GM12864 (cell line): ENCODE measurements at regions not wholly inside any gene's neighbourhood (a gene's known extent, or its start where the extent isn't known, plus 50 kb on each side); places are given as distances from the start of the nearest gene placed in this dataset.

Source experiments
- DNase-seq: peaks from one replicate; pipeline ENCODE4 v3.0.0-alpha.2; 2011; ENCODE audit warnings: low read depth
- H3K4me3 ChIP-seq: 2 replicates; pipeline ENCODE4 v1.5.1; 2011; ENCODE audit warnings: mild to moderate bottlenecking, low read depth, low read length, control low read depth
- TF ChIP-seq, protein P1 (sequence below): IDR thresholded peaks from 2 replicates; pipeline ENCODE4 v1.5.1; 2011; ENCODE audit warnings: low read depth, mild to moderate bottlenecking, moderate library complexity, low read length, control low read depth, inconsistent platforms; ENCODE audit errors: missing control alignments

DNA sequence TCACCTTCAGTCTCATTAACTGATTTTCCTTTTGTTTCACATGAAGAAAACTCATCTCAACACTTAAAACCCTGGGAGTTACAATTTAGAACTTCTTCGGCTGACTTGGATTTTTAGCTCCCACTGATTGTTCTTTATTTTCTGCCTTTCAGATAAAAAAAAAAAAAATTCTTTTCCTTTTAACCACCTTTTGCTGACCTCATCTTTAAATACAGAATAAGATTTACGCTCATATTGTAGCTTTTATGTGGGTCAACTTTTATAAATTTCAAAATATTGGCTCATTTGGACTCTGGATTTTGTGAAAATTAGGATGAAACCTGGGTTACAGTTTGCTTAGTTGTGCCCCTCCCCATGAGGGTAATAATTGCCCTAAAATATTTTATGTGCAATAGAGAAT lies 659.3 kb downstream of the ZNF674 start:
- TF ChIP-seq, protein P1, sequence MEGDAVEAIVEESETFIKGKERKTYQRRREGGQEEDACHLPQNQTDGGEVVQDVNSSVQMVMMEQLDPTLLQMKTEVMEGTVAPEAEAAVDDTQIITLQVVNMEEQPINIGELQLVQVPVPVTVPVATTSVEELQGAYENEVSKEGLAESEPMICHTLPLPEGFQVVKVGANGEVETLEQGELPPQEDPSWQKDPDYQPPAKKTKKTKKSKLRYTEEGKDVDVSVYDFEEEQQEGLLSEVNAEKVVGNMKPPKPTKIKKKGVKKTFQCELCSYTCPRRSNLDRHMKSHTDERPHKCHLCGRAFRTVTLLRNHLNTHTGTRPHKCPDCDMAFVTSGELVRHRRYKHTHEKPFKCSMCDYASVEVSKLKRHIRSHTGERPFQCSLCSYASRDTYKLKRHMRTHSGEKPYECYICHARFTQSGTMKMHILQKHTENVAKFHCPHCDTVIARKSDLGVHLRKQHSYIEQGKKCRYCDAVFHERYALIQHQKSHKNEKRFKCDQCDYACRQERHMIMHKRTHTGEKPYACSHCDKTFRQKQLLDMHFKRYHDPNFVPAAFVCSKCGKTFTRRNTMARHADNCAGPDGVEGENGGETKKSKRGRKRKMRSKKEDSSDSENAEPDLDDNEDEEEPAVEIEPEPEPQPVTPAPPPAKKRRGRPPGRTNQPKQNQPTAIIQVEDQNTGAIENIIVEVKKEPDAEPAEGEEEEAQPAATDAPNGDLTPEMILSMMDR, result no peak
- no peak overlapping the region for H3K4me3 ChIP-seq
- DNase-seq, result no peak

DNA sequence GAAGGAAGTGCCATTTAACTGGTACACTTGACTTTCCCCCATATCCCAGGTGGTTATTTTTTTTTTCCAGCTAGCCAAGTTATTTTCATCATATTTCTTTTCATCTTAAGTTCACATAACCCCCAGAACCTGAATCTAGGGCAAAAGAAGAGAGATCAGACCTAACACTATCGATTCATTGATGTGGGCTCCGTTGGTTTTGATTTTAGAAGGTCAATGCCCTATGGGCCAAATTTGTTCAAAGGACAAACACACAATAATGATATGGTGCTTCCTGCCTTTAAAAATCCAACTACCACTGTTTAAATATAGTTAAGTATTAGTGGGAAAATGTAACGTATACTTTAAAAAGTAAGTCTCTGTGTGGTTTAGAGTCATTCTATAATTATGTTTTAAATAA lies 665.7 kb downstream of the ZNF674 start:
- H3K4me3 ChIP-seq, result no peak overlapping the region
- no peak for DNase-seq
- TF ChIP-seq, protein P1, result no peak

DNA sequence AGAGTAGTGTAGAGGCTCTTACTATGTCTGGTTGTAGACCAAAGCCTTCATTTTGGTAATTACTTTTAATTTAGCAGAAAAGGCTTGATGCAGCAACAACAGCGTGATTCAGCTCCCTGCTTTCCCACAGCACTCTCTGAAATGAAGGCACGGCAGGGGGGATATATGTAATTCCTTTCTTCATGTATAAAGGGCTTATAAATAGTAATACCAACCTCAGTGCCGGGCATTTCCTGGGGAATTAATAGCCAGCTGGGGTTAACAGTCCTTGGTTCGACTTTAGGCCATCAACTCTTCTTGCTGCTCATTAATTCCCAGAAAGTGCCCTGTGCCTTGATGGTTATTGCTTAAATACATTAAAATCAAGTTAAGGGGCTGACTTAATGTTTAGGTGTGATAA lies 669.0 kb downstream of the ZNF674 start:
- H3K4me3 ChIP-seq, result no peak overlapping the region
- DNase-seq, result no peak
- TF ChIP-seq, protein P1, result no peak

DNA sequence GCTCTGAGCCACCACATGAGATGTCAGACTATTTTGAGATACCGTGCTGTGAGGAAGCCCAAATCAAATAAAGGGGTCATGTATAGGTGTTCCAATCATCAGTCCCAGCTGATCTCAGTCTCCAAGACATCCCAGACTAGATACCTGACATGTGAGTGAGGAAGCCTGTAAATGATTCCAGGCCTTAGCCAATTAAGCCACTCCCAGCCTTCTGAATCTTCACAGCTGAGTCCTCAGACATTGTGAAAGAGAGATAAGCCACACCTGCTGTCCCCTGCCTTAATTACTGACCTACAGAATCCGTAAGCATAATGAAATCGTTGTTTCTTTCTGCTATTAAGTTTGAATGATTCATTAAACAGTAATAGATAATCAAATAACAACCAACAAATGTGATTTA lies 671.4 kb downstream of the ZNF674 start:
- no peak overlapping the region for H3K4me3 ChIP-seq
- DNase-seq, result no peak
- TF ChIP-seq, protein P1, result no peak

DNA sequence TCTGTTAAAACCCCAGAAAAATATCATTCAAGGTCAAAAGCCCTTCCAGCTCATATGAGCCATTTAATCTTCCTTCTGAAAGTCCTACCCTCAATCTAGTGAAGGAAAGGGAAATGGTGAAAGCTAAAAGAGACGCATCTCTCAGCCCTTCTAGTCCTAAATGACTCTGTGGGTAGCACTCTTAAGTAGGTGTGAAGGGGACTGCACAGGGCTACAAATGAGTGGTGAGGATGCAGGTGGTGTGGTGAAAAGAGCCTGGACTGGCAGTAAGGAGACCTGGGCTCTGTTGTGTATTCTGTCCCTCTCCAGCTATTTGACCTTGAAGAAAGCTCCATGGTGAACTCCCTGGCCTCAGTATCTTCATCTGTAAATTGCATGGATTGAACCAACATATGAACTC lies 671.8 kb upstream of the DIPK2B start:
- TF ChIP-seq, protein P1, result no peak
- H3K4me3 ChIP-seq, result no peak overlapping the region
- no peak for DNase-seq

DNA sequence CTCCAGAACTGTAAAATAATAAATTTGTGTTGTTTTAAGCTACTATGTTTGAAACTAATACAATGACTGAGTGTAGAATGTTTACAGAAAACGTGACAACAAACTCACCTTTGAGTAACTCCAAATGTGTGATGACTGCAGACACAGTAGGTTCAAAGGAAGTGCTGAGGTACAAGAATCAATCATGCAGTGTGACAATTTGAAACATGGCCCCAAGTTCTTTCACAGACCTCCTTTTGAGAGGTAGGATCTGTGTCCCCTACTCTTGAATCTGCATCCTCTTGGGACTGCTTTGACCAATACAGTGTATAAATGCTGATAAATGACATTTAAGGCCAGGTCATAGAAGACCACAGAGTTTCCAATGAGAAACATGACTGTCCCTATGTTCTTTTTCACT lies 667.7 kb upstream of the DIPK2B start:
- no peak for DNase-seq
- TF ChIP-seq, protein P1, result no peak
- H3K4me3 ChIP-seq, result no peak overlapping the region

DNA sequence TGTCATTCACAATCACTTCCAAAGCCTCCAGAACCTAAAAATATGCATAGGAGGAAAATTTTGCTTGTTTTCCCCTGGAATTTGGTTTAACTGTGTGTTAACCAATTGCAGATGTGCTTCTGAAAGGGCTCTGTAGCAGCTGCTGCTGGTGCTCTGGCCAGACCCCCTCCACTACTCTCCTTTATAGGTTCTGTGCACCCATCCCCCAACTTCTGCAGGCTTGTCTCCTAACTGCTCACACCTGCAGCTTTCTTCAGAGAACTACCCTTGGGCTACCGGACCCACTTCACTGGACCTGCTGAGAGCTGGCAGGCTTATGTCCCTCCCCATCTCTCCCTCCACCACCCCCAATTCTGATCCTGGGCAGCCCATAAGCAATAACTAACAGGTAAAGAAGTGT lies 662.1 kb upstream of the DIPK2B start:
- TF ChIP-seq, protein P1, result no peak
- no peak for DNase-seq
- no peak overlapping the region for H3K4me3 ChIP-seq
